GM18502 (cell line): ENCODE measurements at regions not wholly inside any gene's neighbourhood (a gene's known extent, or its start where the extent isn't known, plus 50 kb on each side); places are given as distances from the start of the nearest gene placed in this dataset.
A peak's percentile ranks its signal among the peaks of the same experiment; 100 is the strongest.

ENCODE experiments used
- ATAC-seq: cut with Tn5 transposase; IDR thresholded peaks from one replicate; pipeline ENCODE4 v1.9.1; 2021; ENCODE audit warnings: mild to moderate bottlenecking; ENCODE audit not compliant: unreplicated experiment, poor library complexity

- no peak for ATAC-seq
Measured at GRCh38 chr11:26121466-26121865, 210.5 kb upstream of the ANO3 start.

GRCh38 chr11:26126741-26127140 is 205.2 kb upstream of the ANO3 start:
- no peak for ATAC-seq

DNA sequence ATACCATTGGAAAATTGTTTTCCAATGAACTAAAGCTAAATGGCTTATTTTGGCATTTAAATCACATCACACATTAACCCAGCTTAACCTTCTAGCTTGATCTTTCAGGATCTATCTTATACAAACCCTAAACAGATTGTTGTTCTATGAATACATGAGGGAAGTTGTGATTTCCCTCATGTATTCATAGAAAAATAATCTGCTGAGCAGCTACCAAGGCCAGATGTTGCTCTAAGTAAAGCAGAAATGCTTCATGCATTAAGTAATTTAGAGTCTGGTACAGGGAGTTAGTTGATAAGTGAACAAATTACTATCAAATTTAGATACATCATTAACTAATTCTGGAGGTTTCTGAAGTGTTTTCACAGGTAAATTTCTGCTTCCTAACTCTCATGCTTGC is 204.6 kb upstream of the ANO3 start:
- no peak for ATAC-seq

GRCh38 chr11:26131406-26131805 is 200.5 kb upstream of the ANO3 start:
- no peak for ATAC-seq

GRCh38 chr11:26134053-26134452 is 197.9 kb upstream of the ANO3 start:
- ATAC-seq: no peak

DNA sequence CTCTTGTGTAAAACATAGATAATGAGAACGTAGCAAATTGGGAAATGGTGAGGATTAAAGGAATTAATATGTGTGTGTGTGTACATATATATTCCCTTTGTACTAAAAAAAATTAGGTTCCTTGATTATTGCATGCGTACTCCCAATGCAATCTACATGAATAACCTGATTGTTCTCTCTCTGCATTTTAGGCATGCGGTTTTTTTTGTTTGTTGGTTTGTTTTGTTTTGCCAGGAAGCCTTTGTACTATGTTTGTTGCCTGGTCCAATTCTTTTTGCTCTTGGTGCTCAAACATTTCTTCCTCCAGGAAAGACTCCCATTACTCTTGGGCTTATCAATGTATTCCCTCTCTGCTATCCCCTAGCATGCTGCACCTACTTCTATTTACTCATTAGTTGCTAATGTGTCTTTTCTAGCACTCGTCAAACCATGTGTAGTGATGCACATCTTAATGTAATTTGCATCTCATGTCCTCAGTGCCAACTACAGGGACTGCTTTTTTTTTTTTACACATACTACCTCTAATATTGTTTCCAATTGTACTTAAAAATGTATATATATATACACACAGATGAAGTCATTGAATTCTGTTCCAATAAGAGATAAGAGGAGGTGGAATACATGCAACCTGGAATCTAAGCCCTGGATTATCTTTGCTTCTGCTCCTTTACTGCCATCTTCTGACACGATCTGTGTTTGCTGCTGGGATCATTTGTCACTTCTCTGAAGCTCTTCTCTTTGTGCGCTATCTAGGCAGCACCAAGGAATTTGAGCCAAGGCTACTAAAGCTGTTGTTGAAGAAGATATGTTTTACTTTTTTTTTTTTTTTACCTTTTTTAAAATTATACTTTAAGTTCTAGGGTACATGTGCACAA is 197.2 kb upstream of the ANO3 start:
- ATAC-seq: peak; percentile 72

DNA sequence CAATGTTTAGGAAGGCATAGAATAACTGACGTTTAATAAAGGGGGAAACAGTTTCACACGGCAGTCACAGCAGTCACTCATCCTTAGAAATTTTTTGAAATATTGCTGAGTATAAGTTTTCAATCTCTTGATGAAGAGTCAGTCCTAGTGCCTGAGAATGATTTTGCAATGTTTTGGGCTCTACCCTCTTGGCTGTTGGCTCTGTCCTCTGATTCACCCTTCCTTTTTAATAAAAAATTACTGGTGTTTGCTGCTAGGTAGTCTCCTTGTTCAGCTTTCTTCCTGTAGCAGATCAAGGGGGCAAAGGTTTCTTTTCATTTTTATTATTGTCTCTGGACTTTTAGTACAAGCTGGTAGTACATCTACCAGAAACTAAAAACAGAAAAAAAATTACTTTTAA is 194.3 kb upstream of the ANO3 start:
- no peak for ATAC-seq

GRCh38 chr11:26142891-26143290 is 189.0 kb upstream of the ANO3 start:
- no peak for ATAC-seq

DNA sequence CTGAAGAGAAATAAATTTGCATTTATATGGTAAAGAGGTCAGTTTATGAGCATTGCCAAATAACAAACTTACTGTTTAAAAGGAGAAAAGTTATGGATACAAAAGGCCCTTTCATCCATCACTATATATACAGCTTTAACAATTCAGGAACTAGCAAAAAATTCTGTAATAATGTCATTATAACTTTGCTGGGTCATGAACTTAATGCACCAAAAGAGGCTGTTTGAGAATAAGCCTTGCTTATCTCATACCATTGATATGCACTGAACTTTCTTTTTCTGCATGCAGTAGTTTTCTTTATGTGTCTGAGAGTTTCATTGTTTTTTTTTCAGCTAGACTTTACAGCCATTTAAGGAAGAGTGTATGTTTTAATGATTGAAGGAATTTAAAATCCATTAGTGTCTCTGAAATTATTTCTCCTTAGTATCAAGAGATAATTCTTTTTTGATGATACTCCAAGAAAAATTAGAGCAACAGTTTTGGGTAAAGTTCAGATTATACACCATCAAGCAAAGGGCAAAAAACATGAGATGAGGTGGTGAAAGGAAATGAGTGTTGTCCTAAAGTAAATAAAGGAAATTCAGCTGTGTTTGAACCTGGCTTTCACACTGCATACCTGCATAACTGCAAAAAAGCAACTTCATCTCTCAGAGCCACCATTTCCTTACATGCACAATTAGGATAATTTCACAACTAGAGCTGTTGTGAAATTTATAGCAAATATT is 188.2 kb upstream of the ANO3 start:
- no peak for ATAC-seq

DNA sequence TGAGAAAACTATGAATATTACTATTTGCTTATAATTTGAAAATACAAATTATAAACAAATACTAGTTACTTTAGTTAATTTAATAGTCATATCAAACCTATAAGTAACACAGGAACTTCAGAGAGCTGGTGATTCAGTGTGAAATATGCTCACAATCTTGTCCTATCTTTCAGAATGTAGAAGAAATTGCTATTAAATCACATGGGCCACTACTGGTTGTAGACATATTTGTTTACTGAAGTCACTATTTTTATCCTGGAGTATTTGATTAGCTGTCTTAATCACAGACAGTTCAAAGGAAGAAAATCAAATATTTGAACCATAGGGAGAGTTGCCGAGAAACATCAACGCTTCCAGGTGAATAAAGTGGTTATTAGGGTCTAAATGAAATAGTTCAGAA is 187.6 kb upstream of the ANO3 start:
- no peak for ATAC-seq

GRCh38 chr11:26144911-26145310 is 187.0 kb upstream of the ANO3 start:
- no peak for ATAC-seq

GRCh38 chr11:26149585-26149984 is 182.3 kb upstream of the ANO3 start:
- ATAC-seq: no peak

- no peak for ATAC-seq
Measured at GRCh38 chr11:26150031-26150430, 181.9 kb upstream of the ANO3 start.

DNA sequence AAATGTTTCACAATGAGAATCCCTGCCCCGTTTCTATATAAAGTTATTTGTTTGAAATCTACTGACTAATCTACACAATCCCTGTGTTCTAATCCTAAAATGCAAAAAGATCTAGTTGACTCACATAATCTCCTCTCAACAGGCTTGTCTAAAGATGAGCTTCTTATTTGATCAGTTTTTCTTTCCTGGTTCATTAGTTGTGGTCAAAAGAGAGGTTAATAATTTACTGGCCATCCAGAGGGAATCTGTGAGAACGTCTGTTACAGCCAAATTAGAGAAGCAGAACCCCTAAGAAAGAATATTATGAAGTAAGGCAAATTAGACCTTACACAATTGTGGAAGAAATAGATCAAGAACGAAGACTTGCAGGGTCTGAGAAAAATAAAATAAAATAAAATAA is 173.7 kb upstream of the ANO3 start:
- no peak for ATAC-seq

DNA sequence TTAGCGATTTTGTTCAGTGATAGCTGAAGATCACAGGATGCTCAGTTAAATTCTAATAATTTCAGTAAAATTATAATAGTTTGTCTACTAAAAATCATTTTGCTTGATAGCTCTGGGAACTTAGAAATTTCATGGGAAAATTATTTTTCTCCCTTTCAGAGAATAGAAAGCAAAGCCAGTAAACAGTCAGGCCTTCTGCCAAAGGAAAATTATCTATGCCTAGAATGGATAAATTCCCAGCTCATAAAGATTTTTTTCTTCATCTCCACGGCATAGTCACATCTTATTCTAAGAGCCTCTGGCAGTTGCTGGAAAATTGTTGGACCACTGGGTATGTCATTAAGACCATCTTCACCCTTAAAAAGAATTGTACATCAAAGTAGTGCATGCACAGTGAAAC is 169.6 kb upstream of the ANO3 start:
- no peak for ATAC-seq

- no peak for ATAC-seq
Measured at GRCh38 chr11:26186389-26186788, 145.5 kb upstream of the ANO3 start.

DNA sequence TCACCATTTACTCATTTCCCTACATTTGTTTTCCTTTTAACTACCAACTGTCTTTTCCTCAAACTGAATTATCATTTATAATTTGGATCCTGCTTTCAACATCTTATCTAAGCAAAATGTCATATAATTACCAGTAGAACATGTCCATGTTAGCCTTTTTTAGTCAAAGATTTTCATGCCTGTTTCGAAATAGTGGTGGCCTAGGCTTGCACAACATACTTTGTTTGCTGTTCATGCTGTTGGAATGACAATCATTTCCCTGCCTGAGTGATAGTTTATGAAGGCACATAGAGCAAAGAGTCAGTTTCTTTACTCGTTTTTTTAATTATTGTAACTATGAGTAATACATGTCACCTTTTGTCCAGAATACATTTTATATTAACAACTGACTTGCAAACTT is 144.3 kb upstream of the ANO3 start:
- ATAC-seq: no peak

- no peak for ATAC-seq
Measured at GRCh38 chr11:26188554-26188953, 143.4 kb upstream of the ANO3 start.

DNA sequence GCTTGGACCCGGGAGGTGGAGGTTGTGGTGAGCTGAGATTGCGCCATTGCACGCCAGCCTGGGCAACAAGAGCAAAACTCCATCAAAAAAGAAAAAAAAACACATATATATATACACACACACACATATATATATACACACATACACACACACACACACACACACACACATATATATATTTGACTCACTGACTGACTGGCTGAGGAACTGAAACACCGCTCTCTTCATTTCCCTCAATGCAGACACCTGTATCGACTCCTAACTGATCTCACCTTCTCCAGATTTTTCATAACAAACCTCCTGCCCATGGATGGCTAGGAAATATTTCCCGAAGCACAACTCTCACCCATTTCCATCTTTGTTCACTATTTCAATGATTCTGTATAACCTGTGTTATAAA is 140.7 kb upstream of the ANO3 start:
- ATAC-seq: peak; percentile 92

DNA sequence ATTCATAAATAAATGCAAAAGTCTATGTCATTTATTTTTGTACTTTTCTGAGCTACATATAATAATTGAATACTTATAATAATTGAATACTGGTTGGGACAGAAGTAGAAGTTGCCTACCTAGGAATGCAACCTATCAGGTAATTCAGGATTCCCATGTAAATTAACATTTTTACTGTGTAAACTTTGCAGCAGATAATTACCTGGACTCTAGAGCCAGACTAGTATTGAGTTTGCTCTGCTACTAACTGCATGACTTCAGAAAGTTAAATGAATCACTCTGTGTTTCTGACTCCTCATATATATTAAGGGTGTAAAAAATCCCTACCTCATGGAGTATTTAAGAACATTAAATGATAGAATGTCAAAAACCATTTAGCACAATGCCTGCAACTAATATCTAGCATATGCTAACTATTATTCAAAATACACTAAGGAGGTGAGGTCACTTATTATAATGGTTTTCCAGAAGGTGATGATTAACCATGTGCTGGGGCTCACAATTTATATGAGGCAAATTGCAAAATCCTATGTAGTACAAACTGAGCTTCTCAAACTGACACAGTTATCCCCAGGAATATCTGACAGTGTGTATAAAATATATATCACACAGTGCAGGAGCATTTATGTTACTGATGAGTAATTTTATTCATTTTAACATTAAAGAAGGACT is 138.1 kb upstream of the ANO3 start:
- ATAC-seq: no peak

GRCh38 chr11:26194881-26195280 is 137.0 kb upstream of the ANO3 start:
- ATAC-seq: no peak
